ENCODE measurements at regions not wholly inside any gene's neighbourhood (a gene's known extent, or its start where the extent isn't known, plus 50 kb on each side); places are given as distances from the start of the nearest gene placed in this dataset.

GRCh38 chr13:33462109-33462508 lies 176.6 kb upstream of the STARD13 start:
- TF ChIP-seq CTCF (conservative IDR thresholded peaks at IDR 0.05) (no peak), ZFX (IDR thresholded peaks at IDR 0.05) (no peak)

Data from C4-2B (cell line).